Uterus (tissue), 3 donors: ENCODE measurements at regions not wholly inside any gene's neighbourhood (a gene's known extent, or its start where the extent isn't known, plus 50 kb on each side); places are given as distances from the start of the nearest gene placed in this dataset.

Experiments
- DNase-seq, 2 donors: peaks; one replicate each; pipeline ENCODE4 v3.0.0-alpha.2; 2019 to 2020
- H3K27ac ChIP-seq, 2 donors: fragments of 200-600 bp; sonication (generic); 1 replicate in 1 of 2; 2 replicates in 1 of 2; pipeline ENCODE4 v1.5.1; 2016 to 2018
- H3K27me3 ChIP-seq, 2 donors: fragments of 200-600 bp; sonication (generic); one replicate each; pipeline ENCODE4 v1.5.1; 2018 to 2019; ENCODE audit warnings: control low read depth in 1 of 2
- H3K36me3 ChIP-seq, 2 donors: fragments of 200-600 bp; sonication (generic); one replicate each; pipeline ENCODE4 v1.5.1; 2019; ENCODE audit warnings: control low read depth in 1 of 2
- H3K4me1 ChIP-seq, 2 donors: fragments of 200-600 bp; sonication (generic); one replicate each; pipeline ENCODE4 v1.5.1; 2018 to 2019; ENCODE audit warnings: control low read depth in 1 of 2
- H3K4me3 ChIP-seq, 2 donors: fragments of 200-600 bp; sonication (generic); 1 replicate in 1 of 2; 2 replicates in 1 of 2; pipeline ENCODE4 v1.5.1; 2018 to 2019; ENCODE audit warnings: mild to moderate bottlenecking in 1 of 2
- H3K9me3 ChIP-seq, 2 donors: fragments of 200-600 bp; sonication (generic); one replicate each; pipeline ENCODE4 v1.5.1; 2019; ENCODE audit warnings: control low read depth in 1 of 2
- CTCF ChIP-seq, 4 experiments: fragments of 200-600 bp in 2 of 4; fragments of 450-650 bp in 2 of 4; sonication (generic) in 2 of 4; IDR thresholded peaks; one replicate each; pipeline ENCODE4 v1.5.1; 2016 to 2019; ENCODE audit warnings: antibody characterized with exemption in 4 of 4, mild to moderate bottlenecking in 2 of 4, moderate library complexity in 1 of 4
- POLR2A ChIP-seq, 2 donors: fragments of 450-650 bp; IDR thresholded peaks; one replicate each; pipeline ENCODE4 v1.6.1; 2016; ENCODE audit warnings: antibody characterized with exemption in 2 of 2, mild to moderate bottlenecking in 1 of 2, moderate library complexity in 1 of 2
- intact Hi-C: fragments of 100-400 bp; cut with DNase I; formaldehyde crosslinking; loops from one replicate; pipeline ENCODE4 v1.15.1; 2023; ENCODE audit warnings: low total_unique reads
- donor health status: DM: yes; HTN: yes; CAD: no.

DNA sequence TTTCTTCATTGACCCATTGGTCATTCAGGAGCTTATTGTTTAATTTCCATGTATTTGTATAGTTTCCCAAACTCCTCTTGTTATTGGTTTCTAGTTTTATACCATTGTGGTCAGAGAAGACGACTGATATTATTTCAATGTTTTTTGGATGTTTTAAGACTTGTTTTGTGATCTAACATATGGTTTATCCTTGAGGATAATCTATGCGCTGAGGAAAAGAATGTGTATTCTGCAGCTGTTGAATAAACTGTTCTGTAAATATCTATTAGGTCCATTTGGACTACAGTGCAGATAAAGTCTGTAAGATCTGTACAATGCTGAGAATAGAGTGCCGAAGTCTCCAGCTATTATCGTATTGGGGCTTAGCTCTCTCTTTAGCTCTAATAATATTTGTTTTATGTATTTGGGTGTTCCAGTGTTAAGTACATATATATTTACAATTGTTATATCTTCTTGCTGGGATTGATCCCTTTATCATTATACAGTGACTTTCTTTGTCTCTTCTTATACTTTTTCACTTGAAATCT, 223.3 kb upstream of the ZNF217 start:
- H3K36me3 ChIP-seq, result no peaks in the 10 kb centered on the region
- H3K9me3 ChIP-seq, result no peaks in the 10 kb centered on the region
- no peak for DNase-seq
- TF ChIP-seq CTCF (IDR thresholded peaks at IDR 0.05), result no peak
- no peak for TF ChIP-seq POLR2A (IDR thresholded peaks at IDR 0.05)
- no peak overlapping the region for H3K27ac ChIP-seq
- no peak overlapping the region for H3K4me3 ChIP-seq
- H3K4me1 ChIP-seq, result no peaks in the 10 kb centered on the region
- intact Hi-C loops, result no loop called here
- no peaks in the 10 kb centered on the region for H3K27me3 ChIP-seq

DNA sequence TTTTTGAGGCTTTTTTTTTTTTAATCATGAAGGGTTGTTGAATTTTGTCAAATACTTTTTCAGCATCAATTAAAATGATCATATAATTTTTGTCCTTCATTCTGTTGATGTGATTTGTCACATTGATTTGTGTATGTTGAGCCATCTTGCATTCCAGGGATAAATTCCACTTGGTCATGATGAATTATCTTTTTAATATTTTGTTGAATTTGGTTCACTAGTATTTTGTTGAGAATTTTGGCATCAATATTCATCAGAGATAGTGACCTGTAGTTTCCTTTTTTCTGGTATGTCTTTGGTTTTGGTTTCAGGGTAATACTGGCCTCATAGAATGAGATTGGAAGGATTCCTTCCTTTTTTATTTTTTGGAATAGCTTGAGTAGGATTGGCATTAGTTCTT, 221.9 kb upstream of the ZNF217 start:
- no peak for TF ChIP-seq CTCF (IDR thresholded peaks at IDR 0.05)
- no peak for TF ChIP-seq POLR2A (IDR thresholded peaks at IDR 0.05)
- Histone ChIP-seq H3K9me3 (no peaks in the 10 kb centered on the region), H3K36me3 (no peaks in the 10 kb centered on the region), H3K27ac (no peak overlapping the region), H3K4me1 (no peaks in the 10 kb centered on the region), H3K4me3 (no peak overlapping the region), H3K27me3 (no peaks in the 10 kb centered on the region)
- no peak for DNase-seq
- intact Hi-C loops, result no loop called here

DNA sequence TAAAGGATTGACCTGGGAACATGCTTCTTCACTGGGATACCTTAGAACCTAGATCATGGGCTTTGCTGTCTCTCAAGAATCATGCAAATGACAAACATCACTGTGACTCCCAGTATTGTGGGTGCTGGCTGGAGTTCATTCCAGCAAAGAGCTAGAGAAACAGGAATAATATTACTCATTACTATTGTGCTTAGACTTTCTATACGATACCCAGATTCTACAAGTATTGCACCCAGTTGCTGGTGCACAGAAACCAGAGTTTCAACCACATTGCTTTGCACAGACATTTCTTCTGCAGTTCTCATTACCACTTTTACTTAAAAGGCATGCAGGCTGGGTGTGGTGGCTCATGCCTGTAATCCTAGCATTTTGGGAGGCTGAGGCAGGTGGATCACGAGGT, 220.4 kb upstream of the ZNF217 start:
- H3K36me3 ChIP-seq, result no peaks in the 10 kb centered on the region
- no peak overlapping the region for H3K4me3 ChIP-seq
- no peaks in the 10 kb centered on the region for H3K27me3 ChIP-seq
- no peak for DNase-seq
- intact Hi-C loops, result no loop called here
- no peak for TF ChIP-seq POLR2A (IDR thresholded peaks at IDR 0.05)
- no peak for TF ChIP-seq CTCF (IDR thresholded peaks at IDR 0.05)
- H3K27ac ChIP-seq, result no peak overlapping the region
- H3K9me3 ChIP-seq, result no peaks in the 10 kb centered on the region
- no peaks in the 10 kb centered on the region for H3K4me1 ChIP-seq

DNA sequence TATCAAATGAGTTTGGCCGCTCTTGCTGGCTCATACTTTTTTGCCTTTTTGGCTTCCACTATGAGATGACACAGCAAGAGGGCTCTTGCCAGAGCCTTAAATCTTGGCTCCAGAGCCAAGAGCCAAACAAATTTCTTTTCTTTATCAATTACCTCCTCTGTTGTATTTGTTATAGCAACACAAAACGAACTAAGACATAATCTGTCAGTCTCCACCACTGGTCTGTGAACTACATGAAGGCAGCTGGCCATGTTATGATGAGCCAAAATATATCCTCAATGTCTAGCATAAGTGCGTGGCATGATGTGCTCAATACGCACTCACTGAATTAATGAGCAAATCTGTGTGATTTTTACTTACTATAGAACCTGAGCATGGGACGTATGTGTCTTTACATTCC, 220.0 kb upstream of the ZNF217 start:
- H3K4me1 ChIP-seq, result no peaks in the 10 kb centered on the region
- H3K27me3 ChIP-seq, result no peaks in the 10 kb centered on the region
- no peaks in the 10 kb centered on the region for H3K9me3 ChIP-seq
- H3K4me3 ChIP-seq, result no peak overlapping the region
- TF ChIP-seq POLR2A (IDR thresholded peaks at IDR 0.05) (no peak), CTCF (IDR thresholded peaks at IDR 0.05) (no peak)
- H3K36me3 ChIP-seq, result no peaks in the 10 kb centered on the region
- intact Hi-C loops, result no loop called here
- DNase-seq, result no peak
- no peak overlapping the region for H3K27ac ChIP-seq

- DNase-seq, result no peak
- Histone ChIP-seq H3K27me3 (no peaks in the 10 kb centered on the region), H3K27ac (no peak overlapping the region), H3K9me3 (no peaks in the 10 kb centered on the region), H3K4me1 (no peaks in the 10 kb centered on the region), H3K4me3 (no peak overlapping the region), H3K36me3 (no peaks in the 10 kb centered on the region)
- intact Hi-C loops, result no loop called here
- no peak for TF ChIP-seq CTCF (IDR thresholded peaks at IDR 0.05)
- TF ChIP-seq POLR2A (IDR thresholded peaks at IDR 0.05), result no peak
Measured at GRCh38 chr20:53811577-53811976, 217.9 kb upstream of the ZNF217 start.
